Transverse colon (tissue), 3 donors: ENCODE measurements at regions not wholly inside any gene's neighbourhood (a gene's known extent, or its start where the extent isn't known, plus 50 kb on each side); places are given as distances from the start of the nearest gene placed in this dataset.

Experiments used
- CTCF ChIP-seq, 5 experiments: fragments of 200-600 bp in 3 of 5; fragments of 450-650 bp in 2 of 5; sonication (generic) in 3 of 5; IDR thresholded peaks; 1 replicate in 2 of 5; 2 replicates in 3 of 5; pipeline ENCODE4 v1.5.1; 2016 to 2017; ENCODE audit warnings: antibody characterized with exemption in 5 of 5, inconsistent platforms in 3 of 5, mild to moderate bottlenecking in 2 of 5, moderate library complexity in 1 of 5
- POLR2A ChIP-seq: fragments of 450-650 bp; IDR thresholded peaks from one replicate; pipeline ENCODE4 v1.6.1; 2016; ENCODE audit warnings: antibody characterized with exemption, mild to moderate bottlenecking, moderate library complexity

- TF ChIP-seq CTCF (IDR thresholded peaks at IDR 0.05) (no peak), POLR2A (no peak)
Measured at GRCh38 chr18:47457614-47458013, 206.2 kb upstream of the SKOR2 start.
